HUES6 (cell line): ENCODE measurements at regions not wholly inside any gene's neighbourhood (a gene's known extent, or its start where the extent isn't known, plus 50 kb on each side); places are given as distances from the start of the nearest gene placed in this dataset.
"Not testable (repeated sequence)": the region's sequence is repeated elsewhere in the genome, so short reads cannot be mapped to it uniquely, and the experiment has no call there.

ENCODE experiments used
- H3K27ac ChIP-seq: 2 replicates; pipeline ENCODE4 v1.7.0; 2013; ENCODE audit warnings: low read depth, mild to moderate bottlenecking, low read length, inconsistent platforms
- H3K27me3 ChIP-seq: 2 replicates; pipeline ENCODE4 v1.6.1; 2013; ENCODE audit warnings: low read length; ENCODE audit not compliant: control insufficient read depth, insufficient read depth
- H3K36me3 ChIP-seq: 2 replicates; pipeline ENCODE4 v1.6.1; 2013; ENCODE audit warnings: low read length; ENCODE audit not compliant: control insufficient read depth, insufficient read depth
- H3K4me1 ChIP-seq: 2 replicates; pipeline ENCODE4 v1.6.1; 2013; ENCODE audit warnings: low read length; ENCODE audit not compliant: control insufficient read depth, insufficient read depth
- H3K4me3 ChIP-seq: 2 replicates; pipeline ENCODE4 v1.5.1; 2013; ENCODE audit warnings: low read depth, low read length
- H3K9ac ChIP-seq: one replicate; pipeline ENCODE4 v1.6.1; 2013; ENCODE audit warnings: mild to moderate bottlenecking, low read length
- H3K9me3 ChIP-seq: 2 replicates; pipeline ENCODE4 v1.6.1; 2013; ENCODE audit warnings: low read depth, low read length; ENCODE audit not compliant: control insufficient read depth, insufficient read depth

DNA sequence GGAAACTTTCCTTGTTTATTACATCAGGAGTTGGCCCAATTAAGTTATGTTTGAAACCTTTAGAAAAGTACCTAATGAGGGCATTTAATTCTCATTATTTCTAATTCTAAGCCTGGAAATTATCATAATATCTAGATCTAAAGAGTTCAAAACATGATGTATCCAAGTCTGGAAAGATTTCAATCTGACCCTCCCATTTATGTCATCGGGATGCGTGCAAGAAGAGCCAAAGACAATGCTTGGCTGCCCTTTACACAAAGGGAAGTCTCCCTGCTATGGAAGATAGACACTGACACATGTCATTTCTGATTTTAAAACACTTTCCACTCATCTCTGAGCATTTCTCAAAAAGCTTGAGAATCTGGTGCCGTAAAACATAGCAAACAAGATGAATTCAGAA is 222.4 kb downstream of the ANTXR2 start:
- Histone ChIP-seq H3K4me3 (no peak overlapping the region), H3K4me1 (peaks cover 21% of the 10 kb centered on the region; the same call in 1 of the 2 replicates), H3K9me3 (no peaks in the 10 kb centered on the region), H3K27me3 (no peaks in the 10 kb centered on the region), H3K36me3 (no peaks in the 10 kb centered on the region), H3K9ac (no peak overlapping the region), H3K27ac (no peak overlapping the region)

DNA sequence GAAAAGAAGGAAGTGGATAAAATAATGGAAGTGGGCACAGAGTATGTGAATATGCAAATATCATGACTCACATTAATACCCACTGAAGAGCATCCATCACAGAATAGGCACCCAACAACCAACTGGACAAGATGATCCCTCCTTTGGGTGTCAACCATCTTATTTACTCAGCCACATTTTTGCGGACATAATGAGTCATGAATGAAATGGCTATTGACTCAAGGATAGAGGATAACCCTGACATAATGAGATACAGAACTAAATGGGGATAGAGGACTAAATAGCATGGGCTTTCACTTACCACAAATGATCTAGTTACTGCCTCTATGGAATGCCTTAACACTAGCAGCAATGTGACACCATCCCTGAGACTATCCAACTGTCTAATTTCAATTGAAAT is 224.7 kb downstream of the ANTXR2 start:
- no peaks in the 10 kb centered on the region for H3K9me3 ChIP-seq
- no peaks in the 10 kb centered on the region for H3K36me3 ChIP-seq
- no peak overlapping the region for H3K9ac ChIP-seq
- H3K27ac ChIP-seq = no peak overlapping the region
- no peak overlapping the region for H3K4me3 ChIP-seq
- peaks cover 17% of the 10 kb centered on the region; the same call in 1 of the 2 replicates for H3K4me1 ChIP-seq
- H3K27me3 ChIP-seq = no peaks in the 10 kb centered on the region

DNA sequence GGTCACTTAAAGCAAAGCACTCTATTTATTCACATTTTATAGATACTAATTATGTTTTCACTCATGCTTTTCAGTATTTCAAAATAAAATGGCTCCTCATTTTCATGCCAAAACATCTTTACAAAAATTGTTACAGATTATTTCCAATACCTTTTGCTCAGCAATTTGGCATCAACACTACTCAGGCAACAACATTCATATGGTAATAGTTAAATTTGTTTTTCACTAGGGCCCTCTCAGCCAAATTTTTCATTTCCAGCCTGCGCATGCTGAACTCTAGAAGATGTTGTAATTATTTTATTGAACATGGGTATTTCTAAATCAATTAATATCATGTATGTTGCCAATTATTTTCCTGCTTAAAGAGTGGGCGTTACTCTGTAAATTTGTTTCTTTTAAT is 225.6 kb downstream of the ANTXR2 start:
- Histone ChIP-seq H3K27me3 (no peaks in the 10 kb centered on the region), H3K4me1 (peaks cover 15% of the 10 kb centered on the region; the same call in 1 of the 2 replicates), H3K36me3 (no peaks in the 10 kb centered on the region), H3K9ac (no peak overlapping the region), H3K27ac (no peak overlapping the region), H3K4me3 (no peak overlapping the region), H3K9me3 (no peaks in the 10 kb centered on the region)

DNA sequence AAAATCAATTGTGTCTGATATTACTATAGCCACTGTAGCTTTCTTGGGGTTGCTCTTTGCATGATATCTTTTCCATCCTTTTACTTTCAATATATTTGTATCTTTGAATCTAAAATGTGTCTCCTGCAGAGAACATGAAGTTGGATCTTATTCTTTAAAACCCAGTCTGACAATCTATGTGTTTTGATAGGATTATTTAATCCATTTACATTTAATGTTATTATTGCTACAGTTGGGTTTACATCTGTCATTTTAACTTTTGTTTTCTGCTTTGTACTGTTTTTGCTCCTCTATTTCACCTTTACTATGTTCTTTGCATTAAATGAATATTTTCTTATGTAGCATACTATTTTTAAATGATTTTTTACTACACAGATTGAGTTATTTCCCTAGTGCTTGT is 230.9 kb downstream of the ANTXR2 start:
- no peaks in the 10 kb centered on the region for H3K36me3 ChIP-seq
- peaks cover 7% of the 10 kb centered on the region; the same call in 1 of the 2 replicates for H3K9me3 ChIP-seq
- H3K27me3 ChIP-seq = no peaks in the 10 kb centered on the region
- no peak overlapping the region for H3K4me3 ChIP-seq
- H3K27ac ChIP-seq = no peak overlapping the region
- H3K9ac ChIP-seq = no peak overlapping the region
- peaks cover 4% of the 10 kb centered on the region; the same call in 1 of the 2 replicates for H3K4me1 ChIP-seq

DNA sequence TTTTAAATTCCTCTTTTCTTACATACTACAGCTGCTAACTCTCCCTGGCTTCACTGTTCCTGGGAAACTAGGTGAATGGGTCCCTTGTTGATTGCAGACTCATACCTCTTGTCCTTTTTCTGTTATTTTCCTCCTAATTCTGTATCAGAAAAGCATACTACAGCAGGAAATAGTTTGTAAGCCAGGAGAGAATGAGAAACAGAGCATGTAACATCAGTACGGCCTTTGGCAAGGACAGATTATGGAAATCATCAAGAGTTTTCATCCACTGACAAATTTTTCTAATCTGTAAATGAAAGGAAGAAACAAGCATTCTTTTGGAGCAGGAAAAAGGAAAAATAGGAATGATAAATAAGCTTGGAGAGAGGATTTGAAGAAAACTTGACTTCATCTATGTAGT is 239.2 kb downstream of the ANTXR2 start:
- no peaks in the 10 kb centered on the region for H3K36me3 ChIP-seq
- no peak overlapping the region for H3K27ac ChIP-seq
- no peak overlapping the region for H3K4me3 ChIP-seq
- no peaks in the 10 kb centered on the region; the same call in 1 of the 2 replicates for H3K4me1 ChIP-seq
- no peak overlapping the region for H3K9ac ChIP-seq
- H3K9me3 ChIP-seq = peaks cover 7% of the 10 kb centered on the region; the same call in 1 of the 2 replicates
- H3K27me3 ChIP-seq = no peaks in the 10 kb centered on the region

DNA sequence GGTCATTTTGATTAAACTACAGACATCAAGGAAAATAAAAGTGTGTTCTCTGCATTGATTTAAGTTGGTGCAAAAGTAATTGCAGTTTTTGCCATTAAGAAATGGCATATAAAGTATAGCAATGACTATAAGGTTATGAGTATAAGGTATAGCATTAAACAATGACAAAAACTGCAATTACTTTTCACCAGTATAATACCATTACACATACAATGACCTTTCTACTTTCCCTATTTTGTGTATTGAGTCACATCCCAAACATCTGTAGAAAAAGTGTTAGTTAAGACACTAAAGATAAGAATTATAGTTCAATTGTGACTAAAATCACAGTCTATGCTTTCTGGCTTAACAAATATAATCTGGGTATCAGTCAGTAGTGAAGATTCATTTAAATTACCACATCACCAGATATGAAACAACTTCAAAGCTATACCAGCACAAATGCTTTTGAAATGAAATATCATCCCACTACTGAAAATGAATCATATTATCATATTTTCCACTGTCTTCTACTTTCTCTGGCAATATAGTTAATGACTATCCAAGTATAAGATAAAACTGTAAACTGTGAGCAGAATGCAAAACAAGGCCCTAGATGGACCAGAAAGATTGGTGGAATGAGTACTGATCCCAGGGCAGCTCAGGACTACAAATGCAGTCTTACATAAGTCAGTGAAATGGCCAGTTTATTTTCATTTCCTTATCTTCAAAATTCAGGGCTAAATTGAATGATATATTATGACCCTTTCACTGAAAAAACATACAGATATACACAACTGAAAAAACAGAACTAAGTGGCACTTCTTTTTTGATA is 241.1 kb downstream of the ANTXR2 start:
- Histone ChIP-seq H3K9ac (no peak overlapping the region), H3K4me1 (no peaks in the 10 kb centered on the region; the same call in 1 of the 2 replicates), H3K9me3 (no peaks in the 10 kb centered on the region), H3K36me3 (no peaks in the 10 kb centered on the region), H3K27me3 (no peaks in the 10 kb centered on the region), H3K4me3 (no peak overlapping the region), H3K27ac (no peak overlapping the region)

DNA sequence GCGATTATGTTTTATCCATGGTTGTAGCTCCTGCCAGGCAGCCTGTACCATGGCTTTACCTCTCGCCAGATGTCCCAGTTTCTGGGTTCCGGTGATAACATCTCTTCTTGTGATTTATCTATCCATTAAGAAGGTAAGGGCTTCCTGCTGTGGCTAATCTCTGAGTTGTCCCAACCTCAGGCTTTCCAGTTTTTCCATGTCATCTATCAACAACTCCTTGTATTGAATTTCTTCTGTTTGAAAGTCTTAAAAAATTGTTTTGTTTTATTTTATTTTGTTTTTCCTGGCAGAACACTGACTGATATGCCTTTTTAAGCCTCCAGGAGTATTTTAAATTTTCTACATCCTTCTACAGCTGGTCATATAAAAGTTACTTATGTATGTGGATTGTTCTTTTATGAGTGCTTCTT is 241.9 kb downstream of the ANTXR2 start:
- H3K9ac ChIP-seq = no peak overlapping the region
- H3K36me3 ChIP-seq = no peaks in the 10 kb centered on the region
- no peak overlapping the region for H3K27ac ChIP-seq
- no peaks in the 10 kb centered on the region for H3K9me3 ChIP-seq
- no peak overlapping the region for H3K4me3 ChIP-seq
- H3K4me1 ChIP-seq = no peaks in the 10 kb centered on the region; the same call in 1 of the 2 replicates
- H3K27me3 ChIP-seq = no peaks in the 10 kb centered on the region

DNA sequence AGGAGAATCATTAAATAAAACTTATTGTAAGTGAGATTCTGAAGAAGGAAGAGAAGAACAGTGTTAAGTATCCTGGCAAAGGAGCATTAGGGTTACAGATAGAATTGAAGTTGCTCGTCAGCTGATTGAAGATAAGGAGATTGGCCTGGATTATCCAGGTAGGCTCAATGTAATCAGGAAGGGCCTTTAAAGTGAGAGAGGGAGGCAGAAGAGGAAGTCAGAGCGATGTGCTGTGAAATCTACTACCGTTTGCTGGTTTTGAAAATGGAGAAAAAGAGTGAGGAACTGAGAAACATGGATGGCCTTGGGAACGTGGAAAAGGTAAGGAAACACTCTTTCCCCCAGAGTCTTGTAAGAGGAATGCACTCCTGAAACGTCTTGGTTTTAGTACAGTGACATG is 245.7 kb downstream of the ANTXR2 start:
- H3K9me3 ChIP-seq = peaks cover 9% of the 10 kb centered on the region; the same call in 1 of the 2 replicates
- H3K9ac ChIP-seq = no peak overlapping the region
- H3K36me3 ChIP-seq = no peaks in the 10 kb centered on the region
- H3K27me3 ChIP-seq = no peaks in the 10 kb centered on the region
- H3K4me1 ChIP-seq = no peaks in the 10 kb centered on the region; the same call in 1 of the 2 replicates
- H3K27ac ChIP-seq = no peak overlapping the region
- H3K4me3 ChIP-seq = no peak overlapping the region

DNA sequence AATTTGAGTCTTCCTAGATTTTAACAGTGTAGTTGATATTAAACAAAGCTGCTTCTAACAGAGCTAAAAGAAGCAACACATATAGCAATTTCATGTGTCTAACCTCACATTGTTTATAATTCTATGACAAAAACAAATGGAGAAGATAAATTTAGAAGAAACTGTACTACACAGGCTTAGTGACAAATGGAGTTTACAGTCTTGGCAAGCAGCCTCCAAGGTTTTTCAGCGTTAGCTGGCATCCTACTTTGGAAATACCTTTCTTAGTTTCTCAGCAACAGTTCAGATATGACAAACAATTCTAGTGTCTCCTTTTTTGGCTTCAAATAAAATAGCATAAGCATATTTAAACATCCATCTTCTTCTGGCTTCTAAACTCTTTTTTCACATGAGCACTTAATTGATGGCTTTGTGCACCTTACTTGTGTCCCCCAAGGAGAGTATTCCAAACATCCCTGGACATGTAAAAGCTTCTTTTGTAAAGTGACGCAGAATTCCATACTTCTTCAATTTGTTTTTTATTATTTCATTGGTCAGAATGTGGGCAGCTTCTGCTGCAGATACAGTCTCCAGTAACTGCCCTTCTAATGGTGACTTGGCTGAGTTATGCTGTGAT is 249.8 kb downstream of the ANTXR2 start:
- Histone ChIP-seq H3K9me3 (peaks cover 9% of the 10 kb centered on the region; the same call in 1 of the 2 replicates), H3K36me3 (no peaks in the 10 kb centered on the region), H3K9ac (no peak overlapping the region), H3K4me1 (no peaks in the 10 kb centered on the region), H3K27ac (no peak overlapping the region), H3K4me3 (no peak overlapping the region), H3K27me3 (no peaks in the 10 kb centered on the region)

DNA sequence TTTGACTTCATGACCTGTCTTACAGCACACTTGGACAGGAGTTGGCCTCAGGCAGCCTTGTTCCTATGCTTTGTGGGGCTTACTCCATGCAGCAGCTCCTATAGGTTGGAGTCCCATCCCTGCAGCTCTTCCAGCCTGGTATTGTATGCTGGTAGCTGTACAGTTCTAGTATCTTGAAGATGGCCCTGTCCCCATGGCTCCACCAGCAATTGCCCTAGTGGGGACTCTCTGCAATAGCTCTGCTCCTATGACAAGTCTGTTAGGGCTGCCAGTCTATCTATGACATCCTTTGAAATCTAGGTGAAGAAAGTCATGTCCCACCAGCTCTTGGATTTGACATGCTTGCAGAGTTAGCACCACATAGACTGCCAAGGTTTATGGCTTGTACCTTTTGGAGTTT is 252.6 kb downstream of the ANTXR2 start:
- H3K4me3 ChIP-seq = no peak overlapping the region
- no peak overlapping the region for H3K9ac ChIP-seq
- 0 out of 2 replicates have a peak, but pooled peaks cover 7% of the 10 kb centered on the region for H3K9me3 ChIP-seq
- no peaks in the 10 kb centered on the region for H3K36me3 ChIP-seq
- H3K4me1 ChIP-seq = no peaks in the 10 kb centered on the region
- H3K27ac ChIP-seq = no peak overlapping the region
- no peaks in the 10 kb centered on the region for H3K27me3 ChIP-seq

DNA sequence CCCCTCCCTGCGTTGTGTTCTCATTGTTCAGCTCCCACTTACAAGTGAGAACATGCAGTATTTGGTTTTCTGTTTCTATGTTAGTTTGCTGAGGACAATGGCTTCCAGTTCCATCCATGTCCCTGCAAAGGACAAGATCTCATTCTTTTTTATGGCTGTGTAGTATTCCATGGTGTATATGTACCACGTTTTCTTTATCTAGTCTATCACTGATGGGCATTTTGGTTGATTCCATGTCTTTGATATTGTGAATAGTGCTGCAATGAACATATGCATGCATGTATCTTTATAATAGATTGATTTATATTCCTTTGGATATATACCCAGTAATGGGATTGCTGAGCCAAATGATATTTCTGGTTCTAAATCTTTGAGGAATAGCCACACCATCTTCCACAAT is 265.1 kb downstream of the ANTXR2 start:
- 0 out of 2 replicates have a peak, but pooled peaks cover 11% of the 10 kb centered on the region for H3K9me3 ChIP-seq
- H3K4me3 ChIP-seq, H3K27me3 ChIP-seq, H3K4me1 ChIP-seq, H3K36me3 ChIP-seq, H3K9ac ChIP-seq, H3K27ac ChIP-seq: not testable (repeated sequence)
